Activated CD4-positive, alpha-beta T cell treated with anti-CD3 and anti-CD28 coated beads for 24 hours (primary cell): ENCODE measurements at regions not wholly inside any gene's neighbourhood (a gene's known extent, or its start where the extent isn't known, plus 50 kb on each side); places are given as distances from the start of the nearest gene placed in this dataset.

Experiments
- DNase-seq, 2 donors: peaks; one replicate each; pipeline ENCODE4 v3.0.0-alpha.2; 2020; ENCODE audit warnings: low read depth in 2 of 2

DNA sequence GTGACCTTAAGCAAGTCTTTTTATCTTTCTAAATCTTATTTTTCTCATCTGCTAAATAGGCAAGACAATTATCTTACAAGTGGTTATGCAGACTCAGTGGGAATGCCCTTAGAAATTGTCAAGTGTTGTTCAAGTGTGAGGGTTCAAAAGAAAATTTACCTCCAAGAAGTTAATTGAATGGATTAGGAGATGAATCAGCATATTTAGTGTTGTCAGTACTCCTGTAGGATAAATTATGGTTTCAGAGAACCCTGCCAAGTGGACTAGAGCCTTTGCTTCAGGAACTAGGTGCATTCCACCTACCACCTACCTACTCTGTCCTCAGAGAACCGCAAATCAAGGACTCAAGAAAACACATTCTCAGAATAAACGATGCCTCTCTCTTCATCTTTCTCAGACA, 69.8 kb upstream of the KCTD1 start:
- no peak for DNase-seq

DNA sequence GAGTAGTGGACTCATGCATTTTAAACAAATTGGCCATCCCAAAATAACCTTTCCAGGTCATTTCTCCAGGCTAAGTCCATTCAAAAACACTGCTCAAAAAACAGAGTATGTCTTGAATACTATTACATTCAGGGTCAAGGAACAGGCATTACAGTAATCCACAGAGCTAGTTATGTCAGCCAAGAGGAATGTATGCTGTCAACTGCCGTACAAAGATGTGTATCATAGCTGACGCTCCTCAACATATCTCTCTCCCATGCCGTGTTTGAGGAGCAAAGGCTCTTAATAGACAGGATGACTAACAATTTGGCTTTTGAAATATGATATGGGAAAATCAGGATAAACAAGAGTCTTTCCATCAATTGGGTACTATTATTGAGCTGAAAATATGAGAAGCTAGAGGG, 68.8 kb upstream of the KCTD1 start:
- no peak for DNase-seq

DNA sequence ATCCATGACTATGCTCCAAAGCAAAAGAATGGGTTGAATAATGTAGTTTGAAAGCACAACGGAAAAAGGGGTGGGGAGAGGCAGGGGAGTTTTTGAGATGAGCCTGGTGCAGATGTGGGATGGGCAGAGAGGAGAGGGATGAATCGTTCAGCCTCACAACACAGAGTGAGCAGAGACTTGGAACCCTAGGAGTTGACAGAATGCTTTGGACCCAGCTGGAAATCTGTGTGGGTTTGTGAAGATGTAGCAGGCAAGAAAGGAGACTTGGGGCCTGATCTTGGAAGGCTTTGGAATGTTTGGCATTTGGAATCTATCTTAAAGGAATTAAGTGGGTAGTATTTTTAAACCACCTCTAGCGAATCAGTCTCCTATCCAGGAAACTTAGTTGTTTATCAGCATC, 66.0 kb upstream of the KCTD1 start:
- DNase-seq: no peak
